ENCODE measurements at regions not wholly inside any gene's neighbourhood (a gene's known extent, or its start where the extent isn't known, plus 50 kb on each side); places are given as distances from the start of the nearest gene placed in this dataset.

GRCh38 chr16:6023449-6023848, 925.9 kb upstream of the EEF2KMT start:
- Mint-ChIP-seq H3K4me3 (no peak overlapping the region), H3K36me3 (no peaks in the 10 kb centered on the region), H3K27me3 (peaks cover 6% of the 10 kb centered on the region), H3K4me1 (no peaks in the 10 kb centered on the region), H3K9me3 (peaks cover 2% of the 10 kb centered on the region), H3K27ac (no peak overlapping the region)
- no peak for ATAC-seq

GRCh38 chr16:6021276-6021943, 923.8 kb upstream of the EEF2KMT start:
- ATAC-seq: no peak
- no peaks in the 10 kb centered on the region for H3K36me3 Mint-ChIP-seq
- H3K27ac Mint-ChIP-seq: no peak overlapping the region
- H3K4me1 Mint-ChIP-seq: no peaks in the 10 kb centered on the region
- no peak overlapping the region for H3K4me3 Mint-ChIP-seq
- H3K27me3 Mint-ChIP-seq: peaks cover 15% of the 10 kb centered on the region
- H3K9me3 Mint-ChIP-seq: peaks cover 3% of the 10 kb centered on the region

- H3K36me3 Mint-ChIP-seq: no peaks in the 10 kb centered on the region
- H3K27ac Mint-ChIP-seq: no peak overlapping the region
- no peak overlapping the region for H3K4me3 Mint-ChIP-seq
- no peaks in the 10 kb centered on the region for H3K4me1 Mint-ChIP-seq
- peaks cover 10% of the 10 kb centered on the region for H3K9me3 Mint-ChIP-seq
- peaks cover 15% of the 10 kb centered on the region for H3K27me3 Mint-ChIP-seq
- no peak for ATAC-seq
Observed at GRCh38 chr16:6020162-6020985, 922.8 kb upstream of the EEF2KMT start.

GRCh38 chr16:6019490-6019991, 921.9 kb upstream of the EEF2KMT start:
- ATAC-seq: no peak
- Mint-ChIP-seq H3K4me1 (no peaks in the 10 kb centered on the region), H3K9me3 (peaks cover 10% of the 10 kb centered on the region), H3K36me3 (no peaks in the 10 kb centered on the region), H3K27ac (no peak overlapping the region), H3K27me3 (peaks cover 15% of the 10 kb centered on the region), H3K4me3 (no peak overlapping the region)

DNA sequence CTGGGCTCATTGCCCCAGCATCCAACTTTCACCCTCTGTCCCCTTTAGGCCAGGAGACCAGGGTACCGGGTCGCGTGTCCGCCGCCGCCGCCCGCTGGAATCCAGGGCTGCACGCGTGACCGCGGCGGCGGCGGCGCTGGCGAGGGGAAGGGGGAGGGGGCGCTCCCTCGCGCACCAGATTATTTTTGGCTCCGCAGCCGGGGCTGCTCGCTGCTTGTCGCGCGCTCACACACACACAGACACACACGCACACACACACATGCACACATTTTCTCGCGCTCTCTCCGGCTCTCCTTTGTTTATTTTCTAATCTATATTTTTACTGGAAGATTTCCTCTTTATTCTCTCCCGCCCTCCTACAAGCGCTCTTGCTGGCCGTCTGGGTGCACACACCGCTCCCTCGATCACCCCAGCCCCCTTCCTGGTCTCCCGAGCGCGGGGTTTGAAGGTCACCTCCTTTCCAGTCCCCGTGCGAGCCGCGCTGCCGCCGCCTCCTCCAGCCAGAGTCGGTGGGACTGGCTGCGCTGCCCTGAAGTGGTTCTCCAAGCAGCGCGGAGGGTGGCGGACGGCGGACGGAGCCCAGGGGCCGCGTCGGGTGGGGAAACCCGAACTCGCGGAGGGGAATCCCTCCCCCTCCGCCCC, 921.4 kb upstream of the EEF2KMT start:
- no peak overlapping the region for H3K4me3 Mint-ChIP-seq
- no peaks in the 10 kb centered on the region for H3K4me1 Mint-ChIP-seq

DNA sequence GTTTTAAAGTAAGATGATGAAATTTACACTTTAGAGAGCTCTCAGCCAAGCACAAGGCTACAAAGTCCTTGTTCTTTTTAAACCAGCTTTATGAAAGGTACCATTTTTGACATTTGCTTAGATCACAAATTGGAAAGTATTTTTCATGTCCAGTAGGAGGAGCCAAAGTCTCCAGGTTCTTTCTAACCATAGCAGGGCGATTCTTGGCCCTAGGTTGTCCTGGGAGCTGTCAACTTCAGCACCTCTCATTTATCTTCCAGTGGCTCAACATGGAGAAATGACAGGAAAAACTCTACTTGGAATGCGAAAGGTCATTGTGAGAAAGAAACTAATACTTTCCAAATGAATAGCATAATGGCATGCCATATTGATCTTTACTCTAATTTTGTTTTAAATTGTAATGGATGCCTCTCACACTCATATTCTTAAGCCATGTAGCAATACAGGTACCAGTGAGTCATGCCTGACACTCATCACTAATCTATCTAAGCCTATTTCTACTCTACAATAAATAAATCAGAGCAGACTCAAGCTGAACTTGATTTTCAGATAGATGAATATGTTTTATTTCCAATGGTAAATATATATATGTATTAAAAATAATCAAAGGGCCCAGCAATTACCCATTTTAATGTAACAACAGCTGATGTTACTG, 919.1 kb upstream of the EEF2KMT start:
- no peaks in the 10 kb centered on the region for H3K36me3 Mint-ChIP-seq
- H3K4me1 Mint-ChIP-seq: no peaks in the 10 kb centered on the region
- ATAC-seq: no peak
- no peak overlapping the region for H3K27ac Mint-ChIP-seq
- peaks cover 15% of the 10 kb centered on the region for H3K27me3 Mint-ChIP-seq
- no peak overlapping the region for H3K4me3 Mint-ChIP-seq
- peaks cover 13% of the 10 kb centered on the region for H3K9me3 Mint-ChIP-seq

More for the DNA sequence above, 921.4 kb upstream of the EEF2KMT start:
- ATAC-seq: no peak
- no peak overlapping the region for H3K27ac Mint-ChIP-seq
- H3K9me3 Mint-ChIP-seq: peaks cover 13% of the 10 kb centered on the region
- H3K27me3 Mint-ChIP-seq: peaks cover 15% of the 10 kb centered on the region
- H3K36me3 Mint-ChIP-seq: no peaks in the 10 kb centered on the region

DNA sequence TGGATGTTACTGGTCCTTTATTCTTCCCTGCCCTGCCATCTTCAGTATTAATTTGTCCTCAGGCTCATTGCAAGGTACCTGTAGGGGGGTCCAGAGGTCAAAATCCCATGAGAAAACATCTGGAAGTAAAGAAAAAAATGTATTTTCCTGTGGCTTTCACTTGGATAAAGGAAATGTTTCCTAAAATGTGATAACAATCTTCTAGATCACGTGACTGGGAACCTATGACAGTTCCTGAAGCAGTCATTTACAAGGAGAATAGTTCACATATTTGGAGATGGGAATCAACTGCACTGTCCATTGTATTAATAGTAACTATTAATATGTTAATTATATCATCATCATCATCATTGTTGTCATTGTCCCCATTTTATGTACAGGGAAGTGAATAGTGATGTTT, 915.1 kb upstream of the EEF2KMT start:
- Mint-ChIP-seq H3K27me3 (peaks cover 2% of the 10 kb centered on the region), H3K27ac (no peak overlapping the region), H3K4me3 (no peak overlapping the region), H3K4me1 (no peaks in the 10 kb centered on the region), H3K9me3 (peaks cover 14% of the 10 kb centered on the region), H3K36me3 (no peaks in the 10 kb centered on the region)
- ATAC-seq: no peak

- no peak for ATAC-seq
- Mint-ChIP-seq H3K9me3 (peaks cover 10% of the 10 kb centered on the region), H3K4me3 (no peak overlapping the region), H3K27me3 (no peaks in the 10 kb centered on the region), H3K27ac (no peak overlapping the region), H3K4me1 (no peaks in the 10 kb centered on the region), H3K36me3 (no peaks in the 10 kb centered on the region)
Observed at GRCh38 chr16:6009151-6009550, 911.6 kb upstream of the EEF2KMT start.

DNA sequence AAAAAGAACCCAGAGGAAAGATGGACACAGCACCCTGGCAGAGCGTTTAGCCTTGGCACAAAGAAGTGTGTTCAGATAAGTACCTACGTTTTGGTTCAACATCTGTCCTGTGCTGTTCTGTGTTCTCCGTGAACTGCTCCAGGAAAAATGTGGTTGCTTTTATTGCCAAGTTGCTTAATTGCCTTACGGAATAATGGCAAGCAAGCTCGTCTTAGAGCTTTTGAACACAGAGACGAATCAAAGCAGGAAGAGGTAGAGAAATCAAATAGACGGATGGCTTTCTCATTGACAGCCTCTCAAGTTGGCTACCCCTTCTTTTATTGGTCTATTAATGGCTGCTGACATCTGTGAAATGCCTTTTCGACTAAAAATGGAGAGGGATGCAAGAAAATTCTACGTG, 911.1 kb upstream of the EEF2KMT start:
- no peak for ATAC-seq
- Mint-ChIP-seq H3K4me3 (no peak overlapping the region), H3K27ac (no peak overlapping the region), H3K36me3 (no peaks in the 10 kb centered on the region), H3K4me1 (no peaks in the 10 kb centered on the region), H3K27me3 (no peaks in the 10 kb centered on the region), H3K9me3 (peaks cover 8% of the 10 kb centered on the region)

DNA sequence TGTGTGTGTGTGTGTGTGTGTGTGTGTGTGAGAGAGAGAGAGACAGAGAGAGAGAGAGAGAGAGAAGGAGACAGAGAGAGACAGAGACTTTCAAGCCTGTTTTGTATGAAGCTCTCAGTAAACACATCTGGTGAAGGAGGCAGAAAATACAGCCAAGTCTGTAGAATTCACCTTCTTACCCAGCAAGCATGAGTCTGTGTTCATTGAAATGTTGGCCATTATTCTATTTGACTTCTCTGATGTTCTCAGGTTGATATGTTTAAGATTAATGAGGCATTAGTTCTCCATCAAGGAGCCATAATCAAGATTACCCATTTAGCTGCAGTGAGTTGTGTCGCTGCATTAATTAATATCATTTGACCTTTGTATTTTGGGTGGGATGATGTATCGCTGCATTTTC, 895.8 kb upstream of the EEF2KMT start:
- no peak overlapping the region for H3K27ac Mint-ChIP-seq
- H3K27me3 Mint-ChIP-seq: no peaks in the 10 kb centered on the region
- no peak for ATAC-seq
- H3K36me3 Mint-ChIP-seq: no peaks in the 10 kb centered on the region
- no peaks in the 10 kb centered on the region for H3K4me1 Mint-ChIP-seq
- peaks cover 2% of the 10 kb centered on the region for H3K9me3 Mint-ChIP-seq
- H3K4me3 Mint-ChIP-seq: no peak overlapping the region

- H3K9me3 Mint-ChIP-seq: peaks cover 16% of the 10 kb centered on the region
- no peak overlapping the region for H3K27ac Mint-ChIP-seq
- no peaks in the 10 kb centered on the region for H3K27me3 Mint-ChIP-seq
- no peaks in the 10 kb centered on the region for H3K36me3 Mint-ChIP-seq
- ATAC-seq: no peak
- no peaks in the 10 kb centered on the region for H3K4me1 Mint-ChIP-seq
- H3K4me3 Mint-ChIP-seq: no peak overlapping the region
Observed at GRCh38 chr16:5982979-5983378, 885.4 kb upstream of the EEF2KMT start.

- peaks cover 16% of the 10 kb centered on the region for H3K9me3 Mint-ChIP-seq
- H3K27me3 Mint-ChIP-seq: no peaks in the 10 kb centered on the region
- H3K4me3 Mint-ChIP-seq: no peak overlapping the region
- ATAC-seq: no peak
- H3K4me1 Mint-ChIP-seq: no peaks in the 10 kb centered on the region
- H3K36me3 Mint-ChIP-seq: no peaks in the 10 kb centered on the region
- H3K27ac Mint-ChIP-seq: no peak overlapping the region
Observed at GRCh38 chr16:5979905-5980550, 882.4 kb upstream of the EEF2KMT start.

- no peak for ATAC-seq
- no peak overlapping the region for H3K27ac Mint-ChIP-seq
- no peaks in the 10 kb centered on the region for H3K27me3 Mint-ChIP-seq
- H3K4me3 Mint-ChIP-seq: no peak overlapping the region
- no peaks in the 10 kb centered on the region for H3K36me3 Mint-ChIP-seq
- H3K9me3 Mint-ChIP-seq: peaks cover 8% of the 10 kb centered on the region
- H3K4me1 Mint-ChIP-seq: no peaks in the 10 kb centered on the region
Observed at GRCh38 chr16:5977329-5977728, 879.7 kb upstream of the EEF2KMT start.

- no peak overlapping the region for H3K27ac Mint-ChIP-seq
- H3K4me3 Mint-ChIP-seq: no peak overlapping the region
- no peaks in the 10 kb centered on the region for H3K4me1 Mint-ChIP-seq
- H3K9me3 Mint-ChIP-seq: peaks cover 10% of the 10 kb centered on the region
- H3K36me3 Mint-ChIP-seq: no peaks in the 10 kb centered on the region
- no peaks in the 10 kb centered on the region for H3K27me3 Mint-ChIP-seq
- no peak for ATAC-seq
Observed at GRCh38 chr16:5972747-5973146, 875.2 kb upstream of the EEF2KMT start.

- no peak overlapping the region for H3K27ac Mint-ChIP-seq
- no peaks in the 10 kb centered on the region for H3K36me3 Mint-ChIP-seq
- no peaks in the 10 kb centered on the region for H3K27me3 Mint-ChIP-seq
- H3K4me3 Mint-ChIP-seq: no peak overlapping the region
- ATAC-seq: no peak
- H3K4me1 Mint-ChIP-seq: no peaks in the 10 kb centered on the region
- peaks cover 13% of the 10 kb centered on the region for H3K9me3 Mint-ChIP-seq
Observed at GRCh38 chr16:5971924-5972323, 874.3 kb upstream of the EEF2KMT start.
